WTC11 (cell line): ENCODE measurements at regions not wholly inside any gene's neighbourhood (a gene's known extent, or its start where the extent isn't known, plus 50 kb on each side); places are given as distances from the start of the nearest gene placed in this dataset.

ENCODE experiments used
- ATAC-seq: fragments of 200-7000 bp; cut with Tn5 transposase; 2 replicates; pipeline ENCODE4 v1.10.0; 2021; ENCODE audit warnings: mild to moderate bottlenecking, moderate library complexity
- CTCF ChIA-PET: fragments of 300-600 bp; sonication (Branson Sonifier 250); formaldehyde crosslinking; loops from one replicate; lab custom pipeline; 2021; ENCODE audit warnings: antibody characterized with exemption; lab: Charles Lee
- POLR2A ChIA-PET: fragments of 350-600 bp; sonication (Branson Sonifier 250); formaldehyde crosslinking; loops from one replicate; lab custom pipeline; 2021; ENCODE audit warnings: antibody characterized with exemption; lab: Charles Lee
- DNase-seq: peaks from one replicate; pipeline ENCODE4 v3.0.0; 2021; ENCODE audit warnings: low spot score
- H3K27ac Mint-ChIP-seq: 2 replicates; pipeline ENCODE4 v1.8.0; 2021; ENCODE audit warnings: mixed read lengths
- H3K27me3 Mint-ChIP-seq: 2 replicates; pipeline ENCODE4 v1.8.0; 2021; ENCODE audit warnings: low read depth, mild to moderate bottlenecking, moderate library complexity, mixed read lengths
- H3K36me3 Mint-ChIP-seq: 2 replicates; pipeline ENCODE4 v1.8.0; 2021; ENCODE audit warnings: mixed read lengths
- H3K4me1 Mint-ChIP-seq: 2 replicates; pipeline ENCODE4 v1.8.0; 2022; ENCODE audit warnings: mixed read lengths
- H3K4me3 Mint-ChIP-seq: 2 replicates; pipeline ENCODE4 v1.8.0; 2021; ENCODE audit warnings: mild to moderate bottlenecking, moderate library complexity, mixed read lengths
- H3K9me3 Mint-ChIP-seq: 2 replicates; pipeline ENCODE4 v1.8.0; 2021; ENCODE audit warnings: mixed read lengths
- CREB1 ChIP-seq: sonication (generic); formaldehyde crosslinking; IDR thresholded peaks from 2 replicates; pipeline ENCODE4 v1.8.0; 2023; ENCODE audit warnings: mild to moderate bottlenecking, missing genetic modification reagents
- FOXK1 ChIP-seq: sonication (generic); formaldehyde crosslinking; IDR thresholded peaks from 2 replicates; pipeline ENCODE4 v1.8.0; 2022; ENCODE audit warnings: mild to moderate bottlenecking, moderate library complexity, missing genetic modification reagents
- GRHL2 ChIP-seq: fragments of 250-450 bp; sonication (Bioruptor Pico); IDR thresholded peaks from 2 replicates; pipeline ENCODE4 v1.8.0; 2022; ENCODE audit warnings: mild to moderate bottlenecking, moderate library complexity; ENCODE audit not compliant: insufficient replicate concordance, severe bottlenecking
- NFATC4 ChIP-seq: fragments of 250-450 bp; sonication (Bioruptor Pico); IDR thresholded peaks from 2 replicates; pipeline ENCODE4 v1.9.0; 2021; ENCODE audit warnings: mild to moderate bottlenecking
- NFYB ChIP-seq: sonication (generic); formaldehyde crosslinking; conservative IDR thresholded peaks from 2 replicates; pipeline ENCODE4 v1.8.0; 2022; ENCODE audit warnings: low read depth, missing genetic modification reagents
- NR1H2 ChIP-seq: sonication (generic); formaldehyde crosslinking; IDR thresholded peaks from 2 replicates; pipeline ENCODE4 v1.9.0; 2021; ENCODE audit warnings: mild to moderate bottlenecking, moderate library complexity, missing genetic modification reagents
- RORB ChIP-seq: fragments of 250-450 bp; sonication (Bioruptor Pico); IDR thresholded peaks from 2 replicates; pipeline ENCODE4 v1.9.0; 2021; ENCODE audit warnings: mild to moderate bottlenecking
- SP1 ChIP-seq: sonication (generic); formaldehyde crosslinking; conservative IDR thresholded peaks from 2 replicates; pipeline ENCODE4 v1.8.1; 2022; ENCODE audit warnings: missing genetic modification reagents
- TEAD4 ChIP-seq: sonication (generic); formaldehyde crosslinking; IDR thresholded peaks from 2 replicates; pipeline ENCODE4 v1.8.0; 2022; ENCODE audit warnings: mild to moderate bottlenecking, missing genetic modification reagents
- TP53 ChIP-seq: sonication (generic); formaldehyde crosslinking; IDR thresholded peaks from 2 replicates; pipeline ENCODE4 v1.8.1; 2023; ENCODE audit warnings: mild to moderate bottlenecking, missing genetic modification reagents
- ZBTB21 ChIP-seq: sonication (generic); formaldehyde crosslinking; IDR thresholded peaks from 2 replicates; pipeline ENCODE4 v1.8.1; 2023; ENCODE audit warnings: mild to moderate bottlenecking, missing genetic modification reagents, borderline replicate concordance
- ZNF232 ChIP-seq: sonication (generic); formaldehyde crosslinking; IDR thresholded peaks from 2 replicates; pipeline ENCODE4 v1.8.0; 2022; ENCODE audit warnings: mild to moderate bottlenecking, missing genetic modification reagents
- ZNF263 ChIP-seq: sonication (generic); formaldehyde crosslinking; IDR thresholded peaks from 2 replicates; pipeline ENCODE4 v1.8.1; 2022; ENCODE audit warnings: low read depth, mild to moderate bottlenecking, moderate library complexity, missing genetic modification reagents
- TF ChIP-seq, protein P1 (sequence below): sonication (generic); formaldehyde crosslinking; IDR thresholded peaks from 2 replicates; pipeline ENCODE4 v1.8.1; 2023; ENCODE audit warnings: mild to moderate bottlenecking, moderate library complexity, missing genetic modification reagents
- TF ChIP-seq, protein P2 (sequence below): fragments of 250-450 bp; sonication (Bioruptor Pico); IDR thresholded peaks from 2 replicates; pipeline ENCODE4 v1.9.0; 2021; ENCODE audit warnings: mild to moderate bottlenecking, borderline replicate concordance
- TF ChIP-seq, protein P3 (sequence below): sonication (generic); formaldehyde crosslinking; IDR thresholded peaks from 2 replicates; pipeline ENCODE4 v1.8.1; 2023; ENCODE audit warnings: mild to moderate bottlenecking, missing genetic modification reagents, moderate library complexity
- TF ChIP-seq, protein P4 (sequence below): fragments of 200-600 bp; IDR thresholded peaks from 2 replicates; pipeline ENCODE4 v1.8.0; 2022; ENCODE audit warnings: antibody characterized with exemption
- TF ChIP-seq, protein P5 (sequence below): sonication (generic); formaldehyde crosslinking; IDR thresholded peaks from 2 replicates; pipeline ENCODE4 v1.8.0; 2022; ENCODE audit warnings: mild to moderate bottlenecking, missing genetic modification reagents
- TF ChIP-seq, protein P6 (sequence below): sonication (generic); formaldehyde crosslinking; IDR thresholded peaks from 2 replicates; pipeline ENCODE4 v1.8.0; 2022; ENCODE audit warnings: missing genetic modification reagents

DNA sequence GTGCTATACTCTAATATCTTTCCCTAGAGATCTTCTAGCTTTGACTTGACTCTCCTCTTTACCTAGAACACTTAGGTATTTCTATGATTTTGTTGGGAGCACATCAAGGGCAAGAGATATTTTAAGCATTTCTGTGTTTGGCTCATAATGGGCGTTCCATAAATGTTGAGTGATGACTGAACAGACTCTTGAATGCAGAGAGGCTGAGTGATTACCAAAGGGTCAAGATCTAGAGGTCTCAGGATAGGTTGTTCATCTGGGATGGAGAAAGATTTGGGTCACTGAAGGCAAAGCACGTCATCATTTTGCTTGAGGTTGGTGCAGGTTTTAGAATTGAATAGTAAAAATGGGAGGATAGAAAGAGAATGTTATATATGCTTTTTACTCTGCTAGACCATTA is 705.4 kb upstream of the B3GALT2 start:
- Mint-ChIP-seq H3K9me3 (peaks cover 6% of the 10 kb centered on the region), H3K4me1 (peaks cover 4% of the 10 kb centered on the region), H3K36me3 (no peaks in the 10 kb centered on the region), H3K27ac (no peak overlapping the region), H3K27me3 (no peaks in the 10 kb centered on the region), H3K4me3 (no peak overlapping the region)
- CTCF ChIA-PET: no interaction called here
- POLR2A ChIA-PET: no interaction called here
- no peak for ATAC-seq
- DNase-seq: no peak
- TF ChIP-seq SP1 (no peak), RORB (CRISPR knock-in tag) (no peak), GRHL2 (CRISPR knock-in tag) (no peak), CREB1 (CRISPR knock-in tag) (no peak), TEAD4 (CRISPR knock-in tag) (no peak), ZBTB21 (CRISPR knock-in tag) (no peak), FOXK1 (CRISPR knock-in tag) (no peak), TP53 (no peak), ZNF263 (CRISPR knock-in tag) (no peak), NR1H2 (CRISPR knock-in tag) (no peak), NFYB (CRISPR knock-in tag) (no peak), NFATC4 (CRISPR knock-in tag) (no peak), ZNF232 (CRISPR knock-in tag) (no peak)
- TF ChIP-seq, protein P1, sequence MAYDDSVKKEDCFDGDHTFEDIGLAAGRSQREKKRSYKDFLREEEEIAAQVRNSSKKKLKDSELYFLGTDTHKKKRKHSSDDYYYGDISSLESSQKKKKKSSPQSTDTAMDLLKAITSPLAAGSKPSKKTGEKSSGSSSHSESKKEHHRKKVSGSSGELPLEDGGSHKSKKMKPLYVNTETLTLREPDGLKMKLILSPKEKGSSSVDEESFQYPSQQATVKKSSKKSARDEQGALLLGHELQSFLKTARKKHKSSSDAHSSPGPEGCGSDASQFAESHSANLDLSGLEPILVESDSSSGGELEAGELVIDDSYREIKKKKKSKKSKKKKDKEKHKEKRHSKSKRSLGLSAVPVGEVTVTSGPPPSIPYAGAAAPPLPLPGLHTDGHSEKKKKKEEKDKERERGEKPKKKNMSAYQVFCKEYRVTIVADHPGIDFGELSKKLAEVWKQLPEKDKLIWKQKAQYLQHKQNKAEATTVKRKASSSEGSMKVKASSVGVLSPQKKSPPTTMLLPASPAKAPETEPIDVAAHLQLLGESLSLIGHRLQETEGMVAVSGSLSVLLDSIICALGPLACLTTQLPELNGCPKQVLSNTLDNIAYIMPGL (CRISPR knock-in tag): no peak
- TF ChIP-seq, protein P2, sequence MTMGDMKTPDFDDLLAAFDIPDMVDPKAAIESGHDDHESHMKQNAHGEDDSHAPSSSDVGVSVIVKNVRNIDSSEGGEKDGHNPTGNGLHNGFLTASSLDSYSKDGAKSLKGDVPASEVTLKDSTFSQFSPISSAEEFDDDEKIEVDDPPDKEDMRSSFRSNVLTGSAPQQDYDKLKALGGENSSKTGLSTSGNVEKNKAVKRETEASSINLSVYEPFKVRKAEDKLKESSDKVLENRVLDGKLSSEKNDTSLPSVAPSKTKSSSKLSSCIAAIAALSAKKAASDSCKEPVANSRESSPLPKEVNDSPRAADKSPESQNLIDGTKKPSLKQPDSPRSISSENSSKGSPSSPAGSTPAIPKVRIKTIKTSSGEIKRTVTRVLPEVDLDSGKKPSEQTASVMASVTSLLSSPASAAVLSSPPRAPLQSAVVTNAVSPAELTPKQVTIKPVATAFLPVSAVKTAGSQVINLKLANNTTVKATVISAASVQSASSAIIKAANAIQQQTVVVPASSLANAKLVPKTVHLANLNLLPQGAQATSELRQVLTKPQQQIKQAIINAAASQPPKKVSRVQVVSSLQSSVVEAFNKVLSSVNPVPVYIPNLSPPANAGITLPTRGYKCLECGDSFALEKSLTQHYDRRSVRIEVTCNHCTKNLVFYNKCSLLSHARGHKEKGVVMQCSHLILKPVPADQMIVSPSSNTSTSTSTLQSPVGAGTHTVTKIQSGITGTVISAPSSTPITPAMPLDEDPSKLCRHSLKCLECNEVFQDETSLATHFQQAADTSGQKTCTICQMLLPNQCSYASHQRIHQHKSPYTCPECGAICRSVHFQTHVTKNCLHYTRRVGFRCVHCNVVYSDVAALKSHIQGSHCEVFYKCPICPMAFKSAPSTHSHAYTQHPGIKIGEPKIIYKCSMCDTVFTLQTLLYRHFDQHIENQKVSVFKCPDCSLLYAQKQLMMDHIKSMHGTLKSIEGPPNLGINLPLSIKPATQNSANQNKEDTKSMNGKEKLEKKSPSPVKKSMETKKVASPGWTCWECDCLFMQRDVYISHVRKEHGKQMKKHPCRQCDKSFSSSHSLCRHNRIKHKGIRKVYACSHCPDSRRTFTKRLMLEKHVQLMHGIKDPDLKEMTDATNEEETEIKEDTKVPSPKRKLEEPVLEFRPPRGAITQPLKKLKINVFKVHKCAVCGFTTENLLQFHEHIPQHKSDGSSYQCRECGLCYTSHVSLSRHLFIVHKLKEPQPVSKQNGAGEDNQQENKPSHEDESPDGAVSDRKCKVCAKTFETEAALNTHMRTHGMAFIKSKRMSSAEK (CRISPR knock-in tag): no peak
- TF ChIP-seq, protein P3, sequence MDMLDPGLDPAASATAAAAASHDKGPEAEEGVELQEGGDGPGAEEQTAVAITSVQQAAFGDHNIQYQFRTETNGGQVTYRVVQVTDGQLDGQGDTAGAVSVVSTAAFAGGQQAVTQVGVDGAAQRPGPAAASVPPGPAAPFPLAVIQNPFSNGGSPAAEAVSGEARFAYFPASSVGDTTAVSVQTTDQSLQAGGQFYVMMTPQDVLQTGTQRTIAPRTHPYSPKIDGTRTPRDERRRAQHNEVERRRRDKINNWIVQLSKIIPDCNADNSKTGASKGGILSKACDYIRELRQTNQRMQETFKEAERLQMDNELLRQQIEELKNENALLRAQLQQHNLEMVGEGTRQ (CRISPR knock-in tag): no peak
- TF ChIP-seq, protein P4, sequence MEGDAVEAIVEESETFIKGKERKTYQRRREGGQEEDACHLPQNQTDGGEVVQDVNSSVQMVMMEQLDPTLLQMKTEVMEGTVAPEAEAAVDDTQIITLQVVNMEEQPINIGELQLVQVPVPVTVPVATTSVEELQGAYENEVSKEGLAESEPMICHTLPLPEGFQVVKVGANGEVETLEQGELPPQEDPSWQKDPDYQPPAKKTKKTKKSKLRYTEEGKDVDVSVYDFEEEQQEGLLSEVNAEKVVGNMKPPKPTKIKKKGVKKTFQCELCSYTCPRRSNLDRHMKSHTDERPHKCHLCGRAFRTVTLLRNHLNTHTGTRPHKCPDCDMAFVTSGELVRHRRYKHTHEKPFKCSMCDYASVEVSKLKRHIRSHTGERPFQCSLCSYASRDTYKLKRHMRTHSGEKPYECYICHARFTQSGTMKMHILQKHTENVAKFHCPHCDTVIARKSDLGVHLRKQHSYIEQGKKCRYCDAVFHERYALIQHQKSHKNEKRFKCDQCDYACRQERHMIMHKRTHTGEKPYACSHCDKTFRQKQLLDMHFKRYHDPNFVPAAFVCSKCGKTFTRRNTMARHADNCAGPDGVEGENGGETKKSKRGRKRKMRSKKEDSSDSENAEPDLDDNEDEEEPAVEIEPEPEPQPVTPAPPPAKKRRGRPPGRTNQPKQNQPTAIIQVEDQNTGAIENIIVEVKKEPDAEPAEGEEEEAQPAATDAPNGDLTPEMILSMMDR: no peak
- TF ChIP-seq, protein P5, sequence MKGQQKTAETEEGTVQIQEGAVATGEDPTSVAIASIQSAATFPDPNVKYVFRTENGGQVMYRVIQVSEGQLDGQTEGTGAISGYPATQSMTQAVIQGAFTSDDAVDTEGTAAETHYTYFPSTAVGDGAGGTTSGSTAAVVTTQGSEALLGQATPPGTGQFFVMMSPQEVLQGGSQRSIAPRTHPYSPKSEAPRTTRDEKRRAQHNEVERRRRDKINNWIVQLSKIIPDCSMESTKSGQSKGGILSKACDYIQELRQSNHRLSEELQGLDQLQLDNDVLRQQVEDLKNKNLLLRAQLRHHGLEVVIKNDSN: no peak
- TF ChIP-seq, protein P6, sequence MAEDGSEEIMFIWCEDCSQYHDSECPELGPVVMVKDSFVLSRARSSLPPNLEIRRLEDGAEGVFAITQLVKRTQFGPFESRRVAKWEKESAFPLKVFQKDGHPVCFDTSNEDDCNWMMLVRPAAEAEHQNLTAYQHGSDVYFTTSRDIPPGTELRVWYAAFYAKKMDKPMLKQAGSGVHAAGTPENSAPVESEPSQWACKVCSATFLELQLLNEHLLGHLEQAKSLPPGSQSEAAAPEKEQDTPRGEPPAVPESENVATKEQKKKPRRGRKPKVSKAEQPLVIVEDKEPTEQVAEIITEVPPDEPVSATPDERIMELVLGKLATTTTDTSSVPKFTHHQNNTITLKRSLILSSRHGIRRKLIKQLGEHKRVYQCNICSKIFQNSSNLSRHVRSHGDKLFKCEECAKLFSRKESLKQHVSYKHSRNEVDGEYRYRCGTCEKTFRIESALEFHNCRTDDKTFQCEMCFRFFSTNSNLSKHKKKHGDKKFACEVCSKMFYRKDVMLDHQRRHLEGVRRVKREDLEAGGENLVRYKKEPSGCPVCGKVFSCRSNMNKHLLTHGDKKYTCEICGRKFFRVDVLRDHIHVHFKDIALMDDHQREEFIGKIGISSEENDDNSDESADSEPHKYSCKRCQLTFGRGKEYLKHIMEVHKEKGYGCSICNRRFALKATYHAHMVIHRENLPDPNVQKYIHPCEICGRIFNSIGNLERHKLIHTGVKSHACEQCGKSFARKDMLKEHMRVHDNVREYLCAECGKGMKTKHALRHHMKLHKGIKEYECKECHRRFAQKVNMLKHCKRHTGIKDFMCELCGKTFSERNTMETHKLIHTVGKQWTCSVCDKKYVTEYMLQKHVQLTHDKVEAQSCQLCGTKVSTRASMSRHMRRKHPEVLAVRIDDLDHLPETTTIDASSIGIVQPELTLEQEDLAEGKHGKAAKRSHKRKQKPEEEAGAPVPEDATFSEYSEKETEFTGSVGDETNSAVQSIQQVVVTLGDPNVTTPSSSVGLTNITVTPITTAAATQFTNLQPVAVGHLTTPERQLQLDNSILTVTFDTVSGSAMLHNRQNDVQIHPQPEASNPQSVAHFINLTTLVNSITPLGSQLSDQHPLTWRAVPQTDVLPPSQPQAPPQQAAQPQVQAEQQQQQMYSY (CRISPR knock-in tag): no peak
